ENCODE measurements at regions not wholly inside any gene's neighbourhood (a gene's known extent, or its start where the extent isn't known, plus 50 kb on each side); places are given as distances from the start of the nearest gene placed in this dataset.

DNA sequence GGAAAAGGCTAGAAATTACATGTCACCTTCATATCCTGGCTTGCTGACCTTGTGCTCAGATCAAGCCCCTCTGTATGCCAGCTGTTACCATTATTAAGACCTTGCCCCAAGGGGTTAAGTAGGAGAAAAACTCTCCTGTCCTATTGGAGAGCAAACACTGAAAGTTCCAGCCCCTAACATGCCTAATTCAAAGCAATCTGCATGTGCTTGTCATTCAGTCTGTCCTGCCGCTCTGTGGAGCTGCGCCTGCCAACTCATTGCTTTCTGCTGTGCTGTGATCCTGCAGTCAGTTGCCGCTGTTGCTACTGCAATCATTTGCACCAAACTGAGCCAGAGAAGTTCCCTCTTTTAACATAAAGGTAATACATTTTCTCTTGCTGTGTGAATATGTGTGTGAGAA, 113.4 kb downstream of the DISP1 start:
- TF ChIP-seq, protein P1, sequence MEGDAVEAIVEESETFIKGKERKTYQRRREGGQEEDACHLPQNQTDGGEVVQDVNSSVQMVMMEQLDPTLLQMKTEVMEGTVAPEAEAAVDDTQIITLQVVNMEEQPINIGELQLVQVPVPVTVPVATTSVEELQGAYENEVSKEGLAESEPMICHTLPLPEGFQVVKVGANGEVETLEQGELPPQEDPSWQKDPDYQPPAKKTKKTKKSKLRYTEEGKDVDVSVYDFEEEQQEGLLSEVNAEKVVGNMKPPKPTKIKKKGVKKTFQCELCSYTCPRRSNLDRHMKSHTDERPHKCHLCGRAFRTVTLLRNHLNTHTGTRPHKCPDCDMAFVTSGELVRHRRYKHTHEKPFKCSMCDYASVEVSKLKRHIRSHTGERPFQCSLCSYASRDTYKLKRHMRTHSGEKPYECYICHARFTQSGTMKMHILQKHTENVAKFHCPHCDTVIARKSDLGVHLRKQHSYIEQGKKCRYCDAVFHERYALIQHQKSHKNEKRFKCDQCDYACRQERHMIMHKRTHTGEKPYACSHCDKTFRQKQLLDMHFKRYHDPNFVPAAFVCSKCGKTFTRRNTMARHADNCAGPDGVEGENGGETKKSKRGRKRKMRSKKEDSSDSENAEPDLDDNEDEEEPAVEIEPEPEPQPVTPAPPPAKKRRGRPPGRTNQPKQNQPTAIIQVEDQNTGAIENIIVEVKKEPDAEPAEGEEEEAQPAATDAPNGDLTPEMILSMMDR (conservative IDR thresholded peaks at IDR 0.05; ENCODE audit: low read depth, low read length): no peak
- no peak for TF ChIP-seq EZH2phosphoT487 (IDR thresholded peaks at IDR 0.05; ENCODE audit: borderline replicate concordance, low read length)

Data from PC-3 (cell line).